ENCODE measurements at regions not wholly inside any gene's neighbourhood (a gene's known extent, or its start where the extent isn't known, plus 50 kb on each side); places are given as distances from the start of the nearest gene placed in this dataset.

DNA sequence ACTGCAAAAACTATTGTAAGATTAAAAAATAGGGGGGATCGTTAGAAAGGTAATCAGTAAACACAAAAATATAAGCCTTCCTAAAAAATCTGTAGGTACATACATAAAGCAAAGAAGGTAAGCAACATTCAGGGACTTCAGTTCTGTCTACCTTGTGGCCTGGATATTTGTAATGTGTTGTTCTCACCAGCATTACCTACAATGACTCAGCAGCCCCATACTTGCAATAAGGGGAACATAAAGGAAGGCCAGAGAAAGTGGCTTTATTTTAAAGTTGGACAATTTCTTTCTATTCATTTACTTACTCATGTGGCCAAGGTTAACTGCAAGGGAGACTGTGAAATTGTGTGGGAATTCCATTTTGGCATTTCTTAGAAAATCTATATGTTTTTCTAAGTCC lies 277.2 kb upstream of the PREP start (continued):
- TF ChIP-seq JUNB (IDR thresholded peaks at IDR 0.05; ENCODE audit: unreplicated experiment) (no peak), ZNF331 (CRISPR knock-in tag; IDR thresholded peaks at IDR 0.05; ENCODE audit: low read depth) (no peak), STAT1 (IDR thresholded peaks at IDR 0.05; ENCODE audit: unreplicated experiment) (no peak)

DNA sequence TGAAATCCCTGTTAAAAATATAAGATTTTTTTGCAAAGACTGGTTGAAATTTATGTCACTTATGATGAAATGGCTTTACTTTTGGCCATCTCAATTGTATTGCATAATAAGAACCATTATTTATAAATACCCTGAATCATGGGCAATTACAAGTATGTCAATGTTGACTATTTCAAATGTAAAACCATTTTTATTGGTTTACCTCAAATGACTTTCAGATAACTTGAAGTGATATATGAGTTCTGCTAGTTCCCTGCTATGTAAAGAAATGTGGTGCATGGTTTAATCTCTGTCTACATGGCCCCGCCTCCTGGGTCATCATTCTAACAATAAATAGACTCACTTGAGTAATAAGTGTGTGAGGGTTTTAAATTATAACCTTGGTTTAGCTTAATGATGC lies 275.6 kb upstream of the PREP start:
- no peak overlapping the region for H3K4me3 Mint-ChIP-seq
- 0 out of 2 replicates have a peak, but pooled peaks cover 8% of the 10 kb centered on the region for H3K9me2 ChIP-seq (ENCODE audit: insufficient read depth)
- H3K27ac ChIP-seq (ENCODE audit: low read depth) = no peak overlapping the region
- H3K9me3 Mint-ChIP-seq = peaks cover 9% of the 10 kb centered on the region; the same call in 2 of the 3 replicates
- ATAC-seq (no peak), DNase-seq (ENCODE audit: low spot score) (no peak)
- TF ChIP-seq NANOG (IDR thresholded peaks at IDR 0.05; ENCODE audit: borderline replicate concordance) (no peak), JUNB (IDR thresholded peaks at IDR 0.05; ENCODE audit: unreplicated experiment) (no peak), ZNF331 (CRISPR knock-in tag; IDR thresholded peaks at IDR 0.05; ENCODE audit: low read depth) (no peak), ZNF462 (CRISPR knock-in tag; IDR thresholded peaks at IDR 0.05) (no peak)
- H3K36me3 ChIP-seq (ENCODE audit: insufficient read depth) = no peaks in the 10 kb centered on the region
- no peaks in the 10 kb centered on the region for H3K4me1 ChIP-seq (ENCODE audit: insufficient read depth)
- H3K36me3 Mint-ChIP-seq (ENCODE audit: low read depth) = no peaks in the 10 kb centered on the region
- no peaks in the 10 kb centered on the region for H3K4me1 Mint-ChIP-seq
- H3K27me3 Mint-ChIP-seq (ENCODE audit: insufficient read depth, low read depth, poor library complexity) = no peaks in the 10 kb centered on the region
- no peak overlapping the region for H3K4me3 ChIP-seq
- H3K27me3 ChIP-seq (ENCODE audit: insufficient read depth) = no peaks in the 10 kb centered on the region
- H2AFZ ChIP-seq = no peak overlapping the region
- H4K20me1 ChIP-seq (replicated peaks; ENCODE audit: insufficient read depth) = no peaks in the 10 kb centered on the region
- H3K27ac Mint-ChIP-seq = no peak overlapping the region
- no peak overlapping the region for H3K4me2 ChIP-seq
- no peaks in the 10 kb centered on the region for H3K79me2 ChIP-seq (replicated peaks; ENCODE audit: insufficient read depth)
- H3F3A ChIP-seq (replicated peaks; ENCODE audit: low read depth) = no peaks in the 10 kb centered on the region
